ENCODE measurements at regions not wholly inside any gene's neighbourhood (a gene's known extent, or its start where the extent isn't known, plus 50 kb on each side); places are given as distances from the start of the nearest gene placed in this dataset.

DNA sequence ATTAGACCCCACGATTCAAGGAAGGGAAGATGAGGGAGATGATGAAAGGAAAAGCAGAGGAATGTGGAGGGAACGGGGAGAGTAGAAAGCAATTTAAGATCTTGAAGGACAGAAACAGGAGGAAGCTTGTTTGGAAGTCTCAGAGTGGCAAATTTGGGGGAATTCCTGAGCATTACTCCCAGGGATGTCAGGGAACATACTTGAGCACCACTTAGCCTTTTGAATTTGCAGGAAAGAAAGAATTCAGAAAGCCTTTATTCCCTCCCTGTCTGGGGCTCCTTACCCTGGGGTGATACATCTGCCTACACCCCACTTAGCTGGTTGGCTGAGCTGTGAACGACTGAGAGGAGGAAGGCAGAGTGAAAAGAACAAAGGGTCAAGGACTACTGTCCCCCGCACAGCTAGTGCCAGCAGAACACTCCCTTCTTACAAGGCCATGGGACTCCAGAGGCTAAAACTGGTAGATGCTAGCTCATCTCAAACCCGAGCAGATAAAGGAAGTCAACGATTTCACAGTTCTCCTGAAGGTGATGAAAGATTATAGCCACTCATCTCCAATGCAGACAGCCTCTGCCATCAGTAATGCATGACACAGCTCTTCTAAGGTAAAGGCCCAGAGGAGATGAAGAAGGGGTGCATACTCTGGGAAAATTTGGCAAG lies 84.0 kb upstream of the AKIP1 start:
- DNase-seq: no peak

- no peak for DNase-seq
Measured at GRCh38 chr11:8828046-8828445, 82.9 kb upstream of the AKIP1 start.

DNA sequence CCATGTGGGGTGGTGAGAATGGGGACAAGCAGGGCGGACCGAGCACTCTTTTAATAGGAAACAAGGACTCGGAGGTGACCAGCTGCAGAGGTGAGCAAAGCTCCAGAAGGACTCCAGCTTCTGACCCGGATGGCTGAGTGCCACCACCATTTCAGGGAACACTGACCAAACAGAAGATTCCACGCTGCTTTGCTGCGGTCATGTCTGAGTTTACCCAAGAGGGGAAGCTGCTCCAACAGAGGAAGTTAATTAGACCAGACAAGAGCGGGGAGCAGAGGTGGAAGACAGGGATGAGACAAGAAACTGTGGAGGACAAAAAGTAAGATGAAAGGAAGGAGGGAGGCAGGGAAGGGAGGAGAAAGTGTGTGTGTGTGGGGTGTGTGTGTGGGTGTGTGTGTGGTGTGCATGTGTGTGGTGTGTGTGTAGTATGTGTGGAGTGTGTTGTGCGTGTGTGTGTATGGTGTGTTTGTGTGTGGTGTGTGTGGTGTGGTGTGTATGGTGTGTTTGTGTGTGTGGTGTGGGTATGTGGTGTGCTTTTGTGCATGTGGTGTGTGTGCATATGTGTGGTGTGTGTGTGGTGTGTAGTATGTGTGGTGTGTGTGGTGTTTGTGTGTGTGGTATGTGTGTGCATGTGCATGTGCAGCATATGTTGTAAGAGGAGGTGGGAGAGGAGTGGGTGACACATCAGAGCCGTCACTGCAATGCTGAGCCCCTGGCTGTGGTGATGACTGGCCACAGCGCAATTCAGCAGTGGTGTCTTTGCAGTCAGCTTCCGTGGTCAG lies 82.2 kb upstream of the AKIP1 start:
- DNase-seq: no peak

- DNase-seq: no peak
Measured at GRCh38 chr11:8829556-8829955, 81.4 kb upstream of the AKIP1 start.

DNA sequence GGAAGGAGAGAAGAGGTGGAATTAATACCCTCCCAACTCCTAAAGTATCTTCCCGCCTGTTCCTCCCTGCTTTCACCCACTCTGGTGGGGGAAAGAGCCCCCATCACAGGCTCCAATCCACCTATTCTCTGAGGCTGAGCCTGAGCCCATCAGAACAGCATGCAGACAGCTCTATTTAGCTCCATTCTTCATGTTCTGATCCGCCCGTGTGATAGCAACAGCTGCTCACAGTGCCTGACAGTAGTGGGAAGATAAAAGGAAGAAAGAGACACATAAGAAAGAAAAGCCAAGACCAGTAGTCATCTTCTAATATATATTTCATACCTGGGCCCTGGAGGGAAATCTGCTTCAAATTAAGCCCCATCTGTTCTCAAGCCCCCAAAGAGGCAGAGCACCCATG lies 80.3 kb upstream of the AKIP1 start:
- no peak for DNase-seq

DNA sequence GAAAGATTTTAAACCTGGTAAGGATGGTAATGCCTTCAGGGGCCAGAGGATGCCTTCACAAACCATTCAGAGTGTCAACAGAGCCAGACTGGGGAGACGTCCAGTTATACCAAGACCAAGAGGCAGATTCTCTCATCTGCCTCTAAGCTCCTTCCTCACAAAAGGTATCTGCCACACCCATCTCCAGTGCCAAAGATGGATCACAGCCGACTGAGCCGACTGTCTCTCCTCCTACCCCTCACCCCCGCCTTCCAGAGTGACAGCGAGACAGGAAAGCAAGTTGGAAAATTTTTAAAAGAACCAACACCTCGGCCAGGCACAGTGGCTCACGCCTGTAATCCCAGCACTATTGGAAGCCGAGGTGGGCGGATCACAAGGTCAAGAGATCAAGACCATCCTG lies 79.1 kb upstream of the AKIP1 start:
- no peak for DNase-seq

GRCh38 chr11:8832571-8833260 lies 78.3 kb upstream of the AKIP1 start:
- DNase-seq: peak; percentile 86

DNA sequence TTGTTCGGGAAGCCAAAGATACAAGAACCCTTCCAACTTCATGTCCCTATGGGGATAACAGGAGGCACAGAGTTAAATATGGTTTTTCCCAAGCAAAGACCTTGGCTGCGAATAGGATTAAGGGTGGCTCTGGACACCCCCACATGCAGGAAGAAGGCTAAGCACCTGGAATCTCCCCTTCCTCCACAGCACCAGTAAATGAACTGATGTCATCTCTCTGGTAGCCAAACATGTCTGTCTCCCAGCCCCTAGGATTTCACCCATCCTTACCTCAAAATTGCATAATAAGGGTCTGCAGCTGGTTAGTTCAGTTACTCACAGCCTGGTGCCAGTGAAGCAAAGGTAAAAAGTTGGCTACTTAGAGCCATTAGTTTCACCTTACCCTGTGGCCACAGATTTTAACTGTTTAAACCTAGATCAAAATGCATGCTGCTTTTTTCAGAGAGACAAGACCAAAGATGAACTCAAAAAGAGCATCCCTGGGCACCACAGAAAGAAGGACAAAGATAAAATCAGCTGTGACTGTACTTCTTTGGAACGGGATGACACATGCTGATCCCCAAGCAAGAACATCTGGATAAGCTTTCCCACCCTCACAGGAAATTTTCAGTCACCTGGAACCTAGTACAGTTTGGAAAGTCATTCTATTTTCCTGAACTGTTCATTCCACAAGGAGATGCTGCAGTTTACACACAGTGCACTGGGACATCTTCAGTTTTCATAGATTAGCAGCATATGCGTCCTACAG lies 77.2 kb upstream of the AKIP1 start:
- DNase-seq: no peak

GRCh38 chr11:8834379-8834778 lies 76.6 kb upstream of the AKIP1 start:
- DNase-seq: no peak

- no peak for DNase-seq
Measured at GRCh38 chr11:8838248-8838647, 72.7 kb upstream of the AKIP1 start.

DNA sequence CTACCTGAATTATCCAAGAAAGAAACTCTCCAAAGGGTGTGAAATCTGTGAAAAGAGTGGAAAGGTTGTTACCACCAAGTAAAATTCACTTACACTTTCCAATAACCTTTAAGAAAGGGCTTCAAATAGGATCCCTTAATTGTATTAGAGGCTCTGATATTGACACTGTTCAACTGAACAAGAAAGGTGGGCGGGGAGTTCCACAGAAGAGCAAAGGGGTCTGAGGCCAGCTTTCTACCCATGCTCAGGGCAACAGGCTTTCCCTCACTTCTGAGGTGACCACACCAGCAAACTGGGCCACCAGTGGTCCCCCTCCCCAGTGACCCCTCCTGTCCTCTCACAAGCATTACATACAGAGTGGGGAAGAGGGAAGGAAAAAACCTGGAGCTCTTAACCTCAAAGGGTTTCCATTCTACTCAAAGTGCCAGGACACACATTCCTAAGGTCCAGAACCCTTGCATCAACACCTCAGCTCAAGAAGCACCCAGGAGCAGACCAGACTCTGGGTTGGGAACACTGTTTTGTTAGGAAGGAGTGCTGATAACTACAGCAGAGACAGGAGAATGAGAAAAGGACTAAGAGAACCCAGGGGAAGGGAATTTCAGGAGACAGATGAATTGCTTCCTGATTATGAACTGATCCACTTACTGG lies 71.6 kb upstream of the AKIP1 start:
- DNase-seq: no peak

- DNase-seq: no peak
Measured at GRCh38 chr11:8839957-8840945, 70.7 kb upstream of the AKIP1 start.

- DNase-seq: no peak
Measured at GRCh38 chr11:8841899-8842298, 69.1 kb upstream of the AKIP1 start.

DNA sequence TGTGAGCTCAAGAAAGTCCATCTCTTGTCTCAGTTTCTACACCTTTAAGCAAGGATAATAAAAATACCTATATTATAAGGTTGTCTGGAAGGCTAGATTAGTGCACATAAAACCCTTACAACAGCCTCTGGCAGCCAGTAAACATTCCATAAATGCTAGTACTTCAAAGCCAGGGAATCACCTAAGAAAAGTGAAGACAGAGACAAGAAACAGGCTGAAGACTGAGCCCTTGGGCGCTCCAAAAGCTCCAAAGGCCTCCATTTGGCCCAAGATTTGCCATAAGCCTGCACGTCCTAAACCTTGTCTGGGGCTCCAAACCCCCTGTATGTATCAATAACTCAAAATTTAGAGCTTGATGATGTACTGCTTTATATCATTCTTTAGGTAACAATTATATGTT lies 52.2 kb upstream of the AKIP1 start:
- no peak for DNase-seq
